ENCODE measurements at regions not wholly inside any gene's neighbourhood (a gene's known extent, or its start where the extent isn't known, plus 50 kb on each side); places are given as distances from the start of the nearest gene placed in this dataset.

GRCh38 chr14:27228053-27228452, 630.2 kb upstream of the NOVA1 start:
- H3K9me3 ChIP-seq (ENCODE audit: control insufficient read depth, low read length): no peaks in the 10 kb centered on the region
- H3K27ac ChIP-seq (ENCODE audit: low read depth, low read length, severe bottlenecking): no peak overlapping the region
- H3K36me3 ChIP-seq (ENCODE audit: control insufficient read depth, insufficient read depth, low read length): no peaks in the 10 kb centered on the region
- no peak overlapping the region for H3K4me3 ChIP-seq (ENCODE audit: extremely low read depth, insufficient read depth, low read length, poor library complexity, severe bottlenecking)
- H3K4me1 ChIP-seq (ENCODE audit: control insufficient read depth, insufficient read depth, low read length, poor library complexity, severe bottlenecking): no peaks in the 10 kb centered on the region

- H3K36me3 ChIP-seq (ENCODE audit: control insufficient read depth, insufficient read depth, low read length): no peaks in the 10 kb centered on the region
- H3K27ac ChIP-seq (ENCODE audit: low read depth, low read length, severe bottlenecking): no peak overlapping the region
- H3K4me1 ChIP-seq (ENCODE audit: control insufficient read depth, insufficient read depth, low read length, poor library complexity, severe bottlenecking): peaks cover 3% of the 10 kb centered on the region
- no peaks in the 10 kb centered on the region for H3K9me3 ChIP-seq (ENCODE audit: control insufficient read depth, low read length)
- H3K4me3 ChIP-seq (ENCODE audit: extremely low read depth, insufficient read depth, low read length, poor library complexity, severe bottlenecking): no peak overlapping the region
- WGBS, 2 experiments (ENCODE audit: insufficient coverage in 2 of 2): no CpG with 5 or more reads among the region's 4 CpGs
Observed at GRCh38 chr14:27234331-27234730, 636.5 kb upstream of the NOVA1 start.

- Histone ChIP-seq H3K9me3 (ENCODE audit: control insufficient read depth, low read length) (no peaks in the 10 kb centered on the region), H3K36me3 (ENCODE audit: control insufficient read depth, insufficient read depth, low read length) (no peaks in the 10 kb centered on the region), H3K4me3 (ENCODE audit: extremely low read depth, insufficient read depth, low read length, poor library complexity, severe bottlenecking) (no peak overlapping the region), H3K4me1 (ENCODE audit: control insufficient read depth, insufficient read depth, low read length, poor library complexity, severe bottlenecking) (peaks cover 3% of the 10 kb centered on the region), H3K27ac (ENCODE audit: low read depth, low read length, severe bottlenecking) (no peak overlapping the region)
- WGBS, 2 experiments (ENCODE audit: insufficient coverage in 2 of 2): no CpG with 5 or more reads among the region's 2 CpGs
Observed at GRCh38 chr14:27236601-27237000, 638.8 kb upstream of the NOVA1 start.

GRCh38 chr14:27242874-27243273, 645.0 kb upstream of the NOVA1 start:
- whole genome bisulfite sequencing, 2 experiments (ENCODE audit: insufficient coverage in 2 of 2): 79 to 88% methylated on average over 1 to 2 of the region's 3 CpGs
- Histone ChIP-seq H3K4me3 (ENCODE audit: extremely low read depth, insufficient read depth, low read length, poor library complexity, severe bottlenecking) (no peak overlapping the region), H3K27ac (ENCODE audit: low read depth, low read length, severe bottlenecking) (no peak overlapping the region), H3K36me3 (ENCODE audit: control insufficient read depth, insufficient read depth, low read length) (no peaks in the 10 kb centered on the region), H3K9me3 (ENCODE audit: control insufficient read depth, low read length) (no peaks in the 10 kb centered on the region), H3K4me1 (ENCODE audit: control insufficient read depth, insufficient read depth, low read length, poor library complexity, severe bottlenecking) (no peaks in the 10 kb centered on the region)

- 86% methylated on average over 1 of the region's 2 CpGs; no CpG with 5 or more reads in 1 of the 2 experiments for WGBS, 2 experiments (ENCODE audit: insufficient coverage in 2 of 2)
- no peaks in the 10 kb centered on the region for H3K36me3 ChIP-seq (ENCODE audit: control insufficient read depth, insufficient read depth, low read length)
- H3K4me1 ChIP-seq (ENCODE audit: control insufficient read depth, insufficient read depth, low read length, poor library complexity, severe bottlenecking): no peaks in the 10 kb centered on the region
- no peak overlapping the region for H3K27ac ChIP-seq (ENCODE audit: low read depth, low read length, severe bottlenecking)
- no peaks in the 10 kb centered on the region for H3K9me3 ChIP-seq (ENCODE audit: control insufficient read depth, low read length)
- H3K4me3 ChIP-seq (ENCODE audit: extremely low read depth, insufficient read depth, low read length, poor library complexity, severe bottlenecking): no peak overlapping the region
Observed at GRCh38 chr14:27243365-27243764, 645.5 kb upstream of the NOVA1 start.

GRCh38 chr14:27245947-27246346, 648.1 kb upstream of the NOVA1 start:
- 86 to 90% methylated on average over 5 of the region's 6 CpGs for WGBS, 2 experiments (ENCODE audit: insufficient coverage in 2 of 2)
- Histone ChIP-seq H3K4me3 (ENCODE audit: extremely low read depth, insufficient read depth, low read length, poor library complexity, severe bottlenecking) (no peak overlapping the region), H3K9me3 (ENCODE audit: control insufficient read depth, low read length) (no peaks in the 10 kb centered on the region), H3K4me1 (ENCODE audit: control insufficient read depth, insufficient read depth, low read length, poor library complexity, severe bottlenecking) (no peaks in the 10 kb centered on the region), H3K36me3 (ENCODE audit: control insufficient read depth, insufficient read depth, low read length) (no peaks in the 10 kb centered on the region), H3K27ac (ENCODE audit: low read depth, low read length, severe bottlenecking) (no peak overlapping the region)

GRCh38 chr14:27253966-27254365, 656.1 kb upstream of the NOVA1 start:
- no peaks in the 10 kb centered on the region for H3K9me3 ChIP-seq (ENCODE audit: control insufficient read depth, low read length)
- WGBS, 2 experiments (ENCODE audit: insufficient coverage in 2 of 2): 80 to 88% methylated on average over 1 to 3 of the region's 4 CpGs
- H3K36me3 ChIP-seq (ENCODE audit: control insufficient read depth, insufficient read depth, low read length): no peaks in the 10 kb centered on the region
- no peaks in the 10 kb centered on the region for H3K4me1 ChIP-seq (ENCODE audit: control insufficient read depth, insufficient read depth, low read length, poor library complexity, severe bottlenecking)
- no peak overlapping the region for H3K27ac ChIP-seq (ENCODE audit: low read depth, low read length, severe bottlenecking)
- no peak overlapping the region for H3K4me3 ChIP-seq (ENCODE audit: extremely low read depth, insufficient read depth, low read length, poor library complexity, severe bottlenecking)

- Histone ChIP-seq H3K27ac (ENCODE audit: low read depth, low read length, severe bottlenecking) (no peak overlapping the region), H3K36me3 (ENCODE audit: control insufficient read depth, insufficient read depth, low read length) (no peaks in the 10 kb centered on the region), H3K4me1 (ENCODE audit: control insufficient read depth, insufficient read depth, low read length, poor library complexity, severe bottlenecking) (no peaks in the 10 kb centered on the region), H3K4me3 (ENCODE audit: extremely low read depth, insufficient read depth, low read length, poor library complexity, severe bottlenecking) (no peak overlapping the region), H3K9me3 (ENCODE audit: control insufficient read depth, low read length) (no peaks in the 10 kb centered on the region)
- no CpG with 5 or more reads among the region's 3 CpGs for WGBS, 2 experiments (ENCODE audit: insufficient coverage in 2 of 2)
Observed at GRCh38 chr14:27256805-27257204, 659.0 kb upstream of the NOVA1 start.

GRCh38 chr14:27267876-27268275, 670.0 kb upstream of the NOVA1 start:
- no peaks in the 10 kb centered on the region for H3K4me1 ChIP-seq (ENCODE audit: control insufficient read depth, insufficient read depth, low read length, poor library complexity, severe bottlenecking)
- H3K4me3 ChIP-seq (ENCODE audit: extremely low read depth, insufficient read depth, low read length, poor library complexity, severe bottlenecking): no peak overlapping the region
- no peaks in the 10 kb centered on the region for H3K9me3 ChIP-seq (ENCODE audit: control insufficient read depth, low read length)
- no peaks in the 10 kb centered on the region for H3K36me3 ChIP-seq (ENCODE audit: control insufficient read depth, insufficient read depth, low read length)
- no peak overlapping the region for H3K27ac ChIP-seq (ENCODE audit: low read depth, low read length, severe bottlenecking)
- WGBS, 2 experiments (ENCODE audit: insufficient coverage in 2 of 2): no CpG with 5 or more reads among the region's 1 CpG

GRCh38 chr14:27270716-27271115, 672.9 kb upstream of the NOVA1 start:
- no peak overlapping the region for H3K27ac ChIP-seq (ENCODE audit: low read depth, low read length, severe bottlenecking)
- H3K36me3 ChIP-seq (ENCODE audit: control insufficient read depth, insufficient read depth, low read length): no peaks in the 10 kb centered on the region
- H3K4me1 ChIP-seq (ENCODE audit: control insufficient read depth, insufficient read depth, low read length, poor library complexity, severe bottlenecking): no peaks in the 10 kb centered on the region
- no peaks in the 10 kb centered on the region for H3K9me3 ChIP-seq (ENCODE audit: control insufficient read depth, low read length)
- WGBS, 2 experiments (ENCODE audit: insufficient coverage in 2 of 2): 91 to 96% methylated on average over 4 to 5 of the region's 6 CpGs
- no peak overlapping the region for H3K4me3 ChIP-seq (ENCODE audit: extremely low read depth, insufficient read depth, low read length, poor library complexity, severe bottlenecking)

- no peak overlapping the region for H3K4me3 ChIP-seq (ENCODE audit: extremely low read depth, insufficient read depth, low read length, poor library complexity, severe bottlenecking)
- no peak overlapping the region for H3K27ac ChIP-seq (ENCODE audit: low read depth, low read length, severe bottlenecking)
- no peaks in the 10 kb centered on the region for H3K4me1 ChIP-seq (ENCODE audit: control insufficient read depth, insufficient read depth, low read length, poor library complexity, severe bottlenecking)
- no peaks in the 10 kb centered on the region for H3K9me3 ChIP-seq (ENCODE audit: control insufficient read depth, low read length)
- 59 to 66% methylated on average over 2 of the region's 2 CpGs for WGBS, 2 experiments (ENCODE audit: insufficient coverage in 2 of 2)
- H3K36me3 ChIP-seq (ENCODE audit: control insufficient read depth, insufficient read depth, low read length): no peaks in the 10 kb centered on the region
Observed at GRCh38 chr14:27278341-27278740, 680.5 kb upstream of the NOVA1 start.

GRCh38 chr14:27305441-27305945, 707.7 kb upstream of the NOVA1 start:
- Histone ChIP-seq H3K36me3 (ENCODE audit: control insufficient read depth, insufficient read depth, low read length) (no peaks in the 10 kb centered on the region), H3K4me3 (ENCODE audit: extremely low read depth, insufficient read depth, low read length, poor library complexity, severe bottlenecking) (no peak overlapping the region), H3K9me3 (ENCODE audit: control insufficient read depth, low read length) (peaks cover 6% of the 10 kb centered on the region), H3K27ac (ENCODE audit: low read depth, low read length, severe bottlenecking) (no peak overlapping the region), H3K4me1 (ENCODE audit: control insufficient read depth, insufficient read depth, low read length, poor library complexity, severe bottlenecking) (no peaks in the 10 kb centered on the region)

All from mesodermal cell (in vitro differentiated cells).